ENCODE measurements at regions not wholly inside any gene's neighbourhood (a gene's known extent, or its start where the extent isn't known, plus 50 kb on each side); places are given as distances from the start of the nearest gene placed in this dataset.

GRCh38 chr14:106556665-106557289 is 1030.4 kb downstream of the TMEM121 start:
- no peaks in the 10 kb centered on the region for H3K4me1 ChIP-seq (ENCODE audit: insufficient read depth)
- H3K9me3 ChIP-seq (ENCODE audit: low read depth): no peaks in the 10 kb centered on the region
- TF ChIP-seq EZH2phosphoT487 (IDR thresholded peaks at IDR 0.05; ENCODE audit: insufficient read depth, low read depth) (no peak), EZH2 (IDR thresholded peaks at IDR 0.05; ENCODE audit: insufficient read depth, poor library complexity, severe bottlenecking) (no peak)
- 11 to 15% methylated on average over 13 of the region's 13 CpGs for WGBS, 2 experiments (ENCODE audit: low coverage in 1 of 2, low lambda C conversion rate in 2 of 2, missing lambda C conversion rate in 2 of 2)
- no peaks in the 10 kb centered on the region for H3K79me2 ChIP-seq (ENCODE audit: insufficient read depth)
- H3F3A ChIP-seq (ENCODE audit: insufficient read depth): no peaks in the 10 kb centered on the region
- no peak overlapping the region for H3K9ac ChIP-seq
- no peaks in the 10 kb centered on the region for H4K20me1 ChIP-seq (ENCODE audit: insufficient read depth)
- no peak overlapping the region for H3K27ac ChIP-seq
- H2AFZ ChIP-seq: no peak overlapping the region
- H3K4me2 ChIP-seq (ENCODE audit: unreplicated experiment): no peak overlapping the region
- no peaks in the 10 kb centered on the region for H3K27me3 ChIP-seq (replicated peaks; ENCODE audit: insufficient read depth)
- no peaks in the 10 kb centered on the region for H3K36me3 ChIP-seq (ENCODE audit: low read depth)
- H3K4me3 ChIP-seq: no peak overlapping the region
- in situ Hi-C loops (cut with MboI): no loop called here
- H3K9me2 ChIP-seq (ENCODE audit: insufficient read depth): no peaks in the 10 kb centered on the region
- DNase-seq: no peak

- WGBS, 2 experiments (ENCODE audit: low coverage in 1 of 2, low lambda C conversion rate in 2 of 2, missing lambda C conversion rate in 2 of 2): 9 to 11% methylated on average over 6 of the region's 6 CpGs
- H3K79me2 ChIP-seq (ENCODE audit: insufficient read depth): no peaks in the 10 kb centered on the region
- no peak overlapping the region for H3K4me2 ChIP-seq (ENCODE audit: unreplicated experiment)
- no peaks in the 10 kb centered on the region for H4K20me1 ChIP-seq (ENCODE audit: insufficient read depth)
- no peaks in the 10 kb centered on the region for H3K9me2 ChIP-seq (ENCODE audit: insufficient read depth)
- no peak for TF ChIP-seq EZH2 (IDR thresholded peaks at IDR 0.05; ENCODE audit: insufficient read depth, poor library complexity, severe bottlenecking)
- TF ChIP-seq EZH2phosphoT487 (IDR thresholded peaks at IDR 0.05; ENCODE audit: insufficient read depth, low read depth): no peak
- H3K27ac ChIP-seq: no peak overlapping the region
- H3K4me3 ChIP-seq: no peak overlapping the region
- in situ Hi-C loops (cut with MboI): no loop called here
- no peaks in the 10 kb centered on the region for H3K9me3 ChIP-seq (ENCODE audit: low read depth)
- no peaks in the 10 kb centered on the region for H3K27me3 ChIP-seq (replicated peaks; ENCODE audit: insufficient read depth)
- no peaks in the 10 kb centered on the region for H3K4me1 ChIP-seq (ENCODE audit: insufficient read depth)
- no peaks in the 10 kb centered on the region for H3K36me3 ChIP-seq (ENCODE audit: low read depth)
- no peaks in the 10 kb centered on the region for H3F3A ChIP-seq (ENCODE audit: insufficient read depth)
- H2AFZ ChIP-seq: no peak overlapping the region
- DNase-seq: no peak
- H3K9ac ChIP-seq: no peak overlapping the region
Observed at GRCh38 chr14:106562451-106562850, 1036.1 kb downstream of the TMEM121 start.

GRCh38 chr14:106564058-106564643 is 1037.8 kb downstream of the TMEM121 start:
- no peak for TF ChIP-seq EZH2phosphoT487 (IDR thresholded peaks at IDR 0.05; ENCODE audit: insufficient read depth, low read depth)
- no peak for TF ChIP-seq EZH2 (IDR thresholded peaks at IDR 0.05; ENCODE audit: insufficient read depth, poor library complexity, severe bottlenecking)
- no peak overlapping the region for H3K27ac ChIP-seq
- no peak overlapping the region for H3K4me3 ChIP-seq
- no peak overlapping the region for H3K9ac ChIP-seq
- no peaks in the 10 kb centered on the region for H3F3A ChIP-seq (ENCODE audit: insufficient read depth)
- in situ Hi-C loops (cut with MboI): no loop called here
- no peak overlapping the region for H2AFZ ChIP-seq
- 17 to 18% methylated on average over 14 of the region's 14 CpGs for WGBS, 2 experiments (ENCODE audit: low coverage in 1 of 2, low lambda C conversion rate in 2 of 2, missing lambda C conversion rate in 2 of 2)
- H3K9me3 ChIP-seq (ENCODE audit: low read depth): no peaks in the 10 kb centered on the region
- no peak for DNase-seq
- no peaks in the 10 kb centered on the region for H3K27me3 ChIP-seq (replicated peaks; ENCODE audit: insufficient read depth)
- H3K9me2 ChIP-seq (ENCODE audit: insufficient read depth): no peaks in the 10 kb centered on the region
- no peak overlapping the region for H3K4me2 ChIP-seq (ENCODE audit: unreplicated experiment)
- H4K20me1 ChIP-seq (ENCODE audit: insufficient read depth): no peaks in the 10 kb centered on the region
- H3K4me1 ChIP-seq (ENCODE audit: insufficient read depth): no peaks in the 10 kb centered on the region
- H3K36me3 ChIP-seq (ENCODE audit: low read depth): no peaks in the 10 kb centered on the region
- no peaks in the 10 kb centered on the region for H3K79me2 ChIP-seq (ENCODE audit: insufficient read depth)

- no peaks in the 10 kb centered on the region for H3K27me3 ChIP-seq (replicated peaks; ENCODE audit: insufficient read depth)
- no peaks in the 10 kb centered on the region for H3K9me3 ChIP-seq (ENCODE audit: low read depth)
- H3K4me1 ChIP-seq (ENCODE audit: insufficient read depth): no peaks in the 10 kb centered on the region
- 39 to 49% methylated on average over 11 of the region's 11 CpGs for WGBS, 2 experiments (ENCODE audit: low coverage in 1 of 2, low lambda C conversion rate in 2 of 2, missing lambda C conversion rate in 2 of 2)
- no peaks in the 10 kb centered on the region for H3K9me2 ChIP-seq (ENCODE audit: insufficient read depth)
- TF ChIP-seq EZH2phosphoT487 (IDR thresholded peaks at IDR 0.05; ENCODE audit: insufficient read depth, low read depth): no peak
- TF ChIP-seq EZH2 (IDR thresholded peaks at IDR 0.05; ENCODE audit: insufficient read depth, poor library complexity, severe bottlenecking): no peak
- no peaks in the 10 kb centered on the region for H3F3A ChIP-seq (ENCODE audit: insufficient read depth)
- no peaks in the 10 kb centered on the region for H3K79me2 ChIP-seq (ENCODE audit: insufficient read depth)
- no peak overlapping the region for H3K4me2 ChIP-seq (ENCODE audit: unreplicated experiment)
- H2AFZ ChIP-seq: no peak overlapping the region
- DNase-seq: no peak
- H4K20me1 ChIP-seq (ENCODE audit: insufficient read depth): no peaks in the 10 kb centered on the region
- H3K4me3 ChIP-seq: no peak overlapping the region
- no peak overlapping the region for H3K9ac ChIP-seq
- in situ Hi-C loops (cut with MboI): no loop called here
- H3K27ac ChIP-seq: no peak overlapping the region
- no peaks in the 10 kb centered on the region for H3K36me3 ChIP-seq (ENCODE audit: low read depth)
Observed at GRCh38 chr14:106578481-106578880, 1052.1 kb downstream of the TMEM121 start.
